Panc1 (cell line): ENCODE measurements at regions not wholly inside any gene's neighbourhood (a gene's known extent, or its start where the extent isn't known, plus 50 kb on each side); places are given as distances from the start of the nearest gene placed in this dataset.
"Not testable (repeated sequence)": the region's sequence is repeated elsewhere in the genome, so short reads cannot be mapped to it uniquely, and the experiment has no call there.

Source experiments
- ATAC-seq: fragments of 200-7000 bp; cut with Tn5 transposase; 2 replicates; pipeline ENCODE4 v1.9.1; 2020; ENCODE audit warnings: mild to moderate bottlenecking, moderate library complexity
- BruUV-seq: library from RNA; stranded (reverse); fragments of 400-500 nt; replicated peaks from 2 replicates; lab custom pipeline; 2021; lab: Mats Ljungman, UMichigan
- CTCF ChIA-PET: fragments of 300-600 bp; sonication (Branson Sonifier 250); formaldehyde crosslinking; loops from one replicate; lab custom pipeline; 2022; ENCODE audit warnings: antibody characterized with exemption; lab: Charles Lee
- POLR2A ChIA-PET: fragments of 300-600 bp; sonication (Branson Sonifier 250); formaldehyde crosslinking; loops from one replicate; lab custom pipeline; 2022; ENCODE audit warnings: antibody characterized with exemption; lab: Charles Lee
- DNase-seq: peaks from one replicate; pipeline ENCODE4 v3.0.0-alpha.2; 2010; ENCODE audit warnings: low read depth, low spot score
- H3K27ac ChIP-seq: 2 replicates; pipeline ENCODE4 v1.5.1; 2011; ENCODE audit warnings: mild to moderate bottlenecking, low read length, inconsistent platforms
- H3K27me3 ChIP-seq: fragments of 200-500 bp; sonication (Bioruptor generic); 2 replicates; pipeline ENCODE4 v1.6.0; 2014; ENCODE audit warnings: low read length, inconsistent platforms; ENCODE audit not compliant: control insufficient read depth, insufficient read depth
- H3K36me3 ChIP-seq: fragments of 200-500 bp; sonication (Bioruptor generic); 2 replicates; pipeline ENCODE4 v1.5.1; 2014; ENCODE audit warnings: inconsistent platforms, mild to moderate bottlenecking, low read length, moderate library complexity; ENCODE audit not compliant: control insufficient read depth, insufficient read depth
- H3K4me1 ChIP-seq: 2 replicates; pipeline ENCODE4 v1.5.1; 2011; ENCODE audit warnings: inconsistent platforms, mild to moderate bottlenecking, low read length, moderate library complexity; ENCODE audit not compliant: control insufficient read depth, insufficient read depth
- H3K4me3 ChIP-seq, 2 experiments: 2 replicates each; pipeline ENCODE4 v1.5.1; 2011 to 2012; ENCODE audit warnings: low read depth in 2 of 2, low read length in 2 of 2, mild to moderate bottlenecking in 2 of 2, inconsistent platforms in 1 of 2, moderate library complexity in 1 of 2
- H3K9me3 ChIP-seq: fragments of 200-500 bp; sonication (Bioruptor generic); 2 replicates; pipeline ENCODE4 v1.5.1; 2014; ENCODE audit warnings: low read depth, mild to moderate bottlenecking, inconsistent platforms, low read length, moderate library complexity; ENCODE audit not compliant: control insufficient read depth, insufficient read depth
- CTCF ChIP-seq: fragments of 450-650 bp; IDR thresholded peaks from 2 replicates; pipeline ENCODE4 v1.5.1; 2017; ENCODE audit warnings: mild to moderate bottlenecking
- POLR2AphosphoS5 ChIP-seq: IDR thresholded peaks from 2 replicates; pipeline ENCODE4 v1.6.1; 2012; ENCODE audit warnings: mild to moderate bottlenecking, low read depth, low read length, moderate library complexity
- REST ChIP-seq, 2 experiments: IDR thresholded peaks; 2 replicates each; pipeline ENCODE4 v1.6.1; 2011 to 2012; ENCODE audit warnings: low read depth in 2 of 2, control low read depth in 1 of 2, low read length in 1 of 2, mild to moderate bottlenecking in 1 of 2, moderate library complexity in 1 of 2; ENCODE audit not compliant: insufficient read depth in 1 of 2
- SIN3A ChIP-seq: IDR thresholded peaks from 2 replicates; pipeline ENCODE4 v1.6.1; 2012; ENCODE audit warnings: low read depth, mild to moderate bottlenecking, low read length, moderate library complexity, borderline replicate concordance; ENCODE audit not compliant: insufficient read depth
- TCF7L2 ChIP-seq: IDR thresholded peaks from 2 replicates; pipeline ENCODE4 v1.6.1; 2011; ENCODE audit warnings: mild to moderate bottlenecking, low read depth, low read length, inconsistent platforms
- in situ Hi-C: cut with HindIII; loops from 2 replicates; pipeline ENCODE4 v1.10.0; 2016; ENCODE audit warnings: low sequenced_read_pairs, low pct_unique_long_range_greater_than_20kb
- intact Hi-C: fragments of 100-400 bp; cut with micrococcal nuclease; formaldehyde crosslinking; loops from one replicate; pipeline ENCODE4 v1.10.0; 2022; ENCODE audit not compliant: unreplicated experiment

- Histone ChIP-seq H3K9me3 (no peaks in the 10 kb centered on the region), H3K36me3 (no peaks in the 10 kb centered on the region), H3K4me1 (no peaks in the 10 kb centered on the region), H3K4me3 (no peak overlapping the region), H3K27me3 (no peaks in the 10 kb centered on the region), H3K27ac (no peak overlapping the region)
- TF ChIP-seq TCF7L2 (no peak), SIN3A (no peak), POLR2AphosphoS5 (no peak)
- ATAC-seq (no peak), DNase-seq (no peak)
- POLR2A ChIA-PET, result no interaction called here
- no TSS peak for BruUV-seq
- intact Hi-C loops (no loop called here), in situ Hi-C loops (no loop called here)
- CTCF ChIA-PET, result no interaction called here
These were observed 611.1 kb upstream of the COBL start for GRCh38 chr7:51927738-51928137.

- no peaks in the 10 kb centered on the region for H3K4me1 ChIP-seq
- H3K27ac ChIP-seq, result no peak overlapping the region
- CTCF ChIA-PET, result no interaction called here
- no peaks in the 10 kb centered on the region for H3K27me3 ChIP-seq
- DNase-seq (no peak), ATAC-seq (no peak)
- POLR2A ChIA-PET, result no interaction called here
- no TSS peak for BruUV-seq
- no peak overlapping the region for H3K4me3 ChIP-seq
- H3K36me3 ChIP-seq, result no peaks in the 10 kb centered on the region
- H3K9me3 ChIP-seq, result no peaks in the 10 kb centered on the region
- intact Hi-C loops, result no loop called here
- no peak for TF ChIP-seq TCF7L2
- in situ Hi-C loops, result no loop called here
These were observed 602.0 kb upstream of the COBL start for GRCh38 chr7:51918581-51918980.

GRCh38 chr7:51901489-51901840, 584.9 kb upstream of the COBL start:
- H3K4me3 ChIP-seq, result no peak overlapping the region
- no peak overlapping the region for H3K27ac ChIP-seq
- H3K36me3 ChIP-seq, result no peaks in the 10 kb centered on the region
- in situ Hi-C loops (no loop called here), intact Hi-C loops (no loop called here)
- DNase-seq, result no peak
- ATAC-seq, result no peak
- no peaks in the 10 kb centered on the region for H3K27me3 ChIP-seq
- BruUV-seq, result no TSS peak
- ChIA-PET POLR2A (no interaction called here), CTCF (no interaction called here)
- no peaks in the 10 kb centered on the region for H3K4me1 ChIP-seq
- H3K9me3 ChIP-seq, result no peaks in the 10 kb centered on the region
- TF ChIP-seq TCF7L2 (no peak), CTCF (no peak), SIN3A (no peak), POLR2AphosphoS5 (no peak), REST (IDR thresholded peaks at IDR 0.05; ENCODE audit: insufficient read depth in 1 of 2, low read depth in 2 of 2, low read length in 1 of 2) (no peak)

- BruUV-seq, ATAC-seq, in situ Hi-C loops, H3K9me3 ChIP-seq, intact Hi-C loops, H3K27ac ChIP-seq, POLR2A ChIA-PET, DNase-seq, CTCF ChIA-PET, H3K27me3 ChIP-seq, H3K4me1 ChIP-seq, H3K36me3 ChIP-seq, H3K4me3 ChIP-seq: not testable (repeated sequence)
These were observed 584.3 kb upstream of the COBL start for GRCh38 chr7:51900755-51901488.
